ENCODE measurements at regions not wholly inside any gene's neighbourhood (a gene's known extent, or its start where the extent isn't known, plus 50 kb on each side); places are given as distances from the start of the nearest gene placed in this dataset.

- TF ChIP-seq TCF4 (CRISPR knock-in tag; IDR thresholded peaks at IDR 0.05; ENCODE audit: borderline replicate concordance) (no peak), ZC3H10 (CRISPR knock-in tag; IDR thresholded peaks at IDR 0.05) (no peak), CSRNP3 (CRISPR knock-in tag; IDR thresholded peaks at IDR 0.05) (no peak), ZFP3 (CRISPR knock-in tag; IDR thresholded peaks at IDR 0.05) (no peak), PATZ1 (CRISPR knock-in tag; IDR thresholded peaks at IDR 0.05; ENCODE audit: borderline replicate concordance) (no peak)
- ATAC-seq = no peak
These were observed 54.7 kb downstream of the PTPRS start for GRCh38 chr19:5285955-5286354.

DNA sequence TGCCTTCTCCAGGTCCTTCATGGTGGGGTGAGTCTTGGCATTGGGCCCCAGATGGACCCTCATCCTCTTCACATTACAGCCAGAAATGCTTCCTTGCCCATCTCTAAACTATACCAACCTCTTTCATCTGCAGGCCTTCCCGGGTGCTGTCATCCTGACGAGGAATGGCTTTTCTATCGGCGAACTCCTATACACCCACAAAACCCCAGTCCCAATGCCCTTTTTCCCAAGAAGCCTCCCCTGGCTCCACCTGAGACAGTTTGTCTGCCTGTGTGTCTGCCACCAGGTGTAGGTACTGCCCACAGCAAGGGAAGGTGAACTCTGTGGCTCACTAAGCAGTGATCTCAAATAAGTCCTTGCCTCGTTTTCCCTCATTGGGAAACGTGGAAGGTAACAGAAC, 55.3 kb downstream of the PTPRS start:
- no peak for ATAC-seq
- no peak for TF ChIP-seq GLIS3 (CRISPR knock-in tag; IDR thresholded peaks at IDR 0.05)
- TF ChIP-seq ZFP3 (CRISPR knock-in tag; IDR thresholded peaks at IDR 0.05) = peak; percentile 100
- no peak for TF ChIP-seq SNAI2 (CRISPR knock-in tag; IDR thresholded peaks at IDR 0.05)
- TF ChIP-seq CSDC2 (CRISPR knock-in tag; IDR thresholded peaks at IDR 0.05) = no peak
- no peak for TF ChIP-seq PATZ1 (CRISPR knock-in tag; IDR thresholded peaks at IDR 0.05; ENCODE audit: borderline replicate concordance)
- no peak for TF ChIP-seq ESRRG (CRISPR knock-in tag; IDR thresholded peaks at IDR 0.05)
- TF ChIP-seq ZNF8 (CRISPR knock-in tag; IDR thresholded peaks at IDR 0.05) = no peak
- TF ChIP-seq CSRNP3 (CRISPR knock-in tag; IDR thresholded peaks at IDR 0.05) = no peak

- ATAC-seq = no peak
- TF ChIP-seq ZC3H10 (CRISPR knock-in tag; IDR thresholded peaks at IDR 0.05) = no peak
- TF ChIP-seq CSRNP3 (CRISPR knock-in tag; IDR thresholded peaks at IDR 0.05) = no peak
- TF ChIP-seq GLIS3 (CRISPR knock-in tag; IDR thresholded peaks at IDR 0.05) = no peak
- TF ChIP-seq ARNTL (CRISPR knock-in tag; IDR thresholded peaks at IDR 0.05; ENCODE audit: borderline replicate concordance, low read depth) = no peak
- TF ChIP-seq PPARA (CRISPR knock-in tag; IDR thresholded peaks at IDR 0.05; ENCODE audit: borderline replicate concordance) = no peak
- TF ChIP-seq, protein P1, sequence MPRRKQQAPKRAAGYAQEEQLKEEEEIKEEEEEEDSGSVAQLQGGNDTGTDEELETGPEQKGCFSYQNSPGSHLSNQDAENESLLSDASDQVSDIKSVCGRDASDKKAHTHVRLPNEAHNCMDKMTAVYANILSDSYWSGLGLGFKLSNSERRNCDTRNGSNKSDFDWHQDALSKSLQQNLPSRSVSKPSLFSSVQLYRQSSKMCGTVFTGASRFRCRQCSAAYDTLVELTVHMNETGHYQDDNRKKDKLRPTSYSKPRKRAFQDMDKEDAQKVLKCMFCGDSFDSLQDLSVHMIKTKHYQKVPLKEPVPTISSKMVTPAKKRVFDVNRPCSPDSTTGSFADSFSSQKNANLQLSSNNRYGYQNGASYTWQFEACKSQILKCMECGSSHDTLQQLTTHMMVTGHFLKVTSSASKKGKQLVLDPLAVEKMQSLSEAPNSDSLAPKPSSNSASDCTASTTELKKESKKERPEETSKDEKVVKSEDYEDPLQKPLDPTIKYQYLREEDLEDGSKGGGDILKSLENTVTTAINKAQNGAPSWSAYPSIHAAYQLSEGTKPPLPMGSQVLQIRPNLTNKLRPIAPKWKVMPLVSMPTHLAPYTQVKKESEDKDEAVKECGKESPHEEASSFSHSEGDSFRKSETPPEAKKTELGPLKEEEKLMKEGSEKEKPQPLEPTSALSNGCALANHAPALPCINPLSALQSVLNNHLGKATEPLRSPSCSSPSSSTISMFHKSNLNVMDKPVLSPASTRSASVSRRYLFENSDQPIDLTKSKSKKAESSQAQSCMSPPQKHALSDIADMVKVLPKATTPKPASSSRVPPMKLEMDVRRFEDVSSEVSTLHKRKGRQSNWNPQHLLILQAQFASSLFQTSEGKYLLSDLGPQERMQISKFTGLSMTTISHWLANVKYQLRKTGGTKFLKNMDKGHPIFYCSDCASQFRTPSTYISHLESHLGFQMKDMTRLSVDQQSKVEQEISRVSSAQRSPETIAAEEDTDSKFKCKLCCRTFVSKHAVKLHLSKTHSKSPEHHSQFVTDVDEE (CRISPR knock-in tag; IDR thresholded peaks at IDR 0.05) = no peak
- no peak for TF ChIP-seq CSDC2 (CRISPR knock-in tag; IDR thresholded peaks at IDR 0.05)
- no peak for TF ChIP-seq ESRRG (CRISPR knock-in tag; IDR thresholded peaks at IDR 0.05)
- TF ChIP-seq TOX (CRISPR knock-in tag; IDR thresholded peaks at IDR 0.05; ENCODE audit: borderline replicate concordance) = no peak
- no peak for TF ChIP-seq TCF4 (CRISPR knock-in tag; IDR thresholded peaks at IDR 0.05; ENCODE audit: borderline replicate concordance)
- TF ChIP-seq ZFP30 (CRISPR knock-in tag; IDR thresholded peaks at IDR 0.05) = no peak
- TF ChIP-seq ZFP3 (CRISPR knock-in tag; IDR thresholded peaks at IDR 0.05) = no peak
These were observed 57.7 kb downstream of the PTPRS start for GRCh38 chr19:5282901-5283300.

DNA sequence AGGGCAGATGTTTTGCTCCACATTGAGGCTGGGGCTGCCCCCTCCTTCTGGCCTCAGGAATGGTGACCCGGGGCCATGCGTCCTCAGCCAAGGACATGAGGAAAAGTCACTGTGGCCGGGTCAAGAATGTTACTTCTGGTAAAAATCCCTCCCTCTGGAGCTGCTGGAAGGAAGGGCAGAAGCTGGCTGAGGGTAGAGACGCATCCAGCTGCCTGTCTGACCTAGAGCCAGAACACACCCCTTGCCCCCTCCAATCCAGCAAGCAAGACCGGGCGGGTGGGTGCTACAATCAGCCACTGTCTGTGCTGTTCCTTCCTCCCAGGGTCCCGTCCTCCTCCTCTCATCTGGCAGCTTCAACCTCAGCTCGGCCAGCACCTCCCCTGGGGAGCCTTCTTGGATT, 59.0 kb downstream of the PTPRS start:
- no peak for ATAC-seq
- TF ChIP-seq OSR1 (CRISPR knock-in tag; IDR thresholded peaks at IDR 0.05) (no peak), ARNTL (CRISPR knock-in tag; IDR thresholded peaks at IDR 0.05; ENCODE audit: borderline replicate concordance, low read depth) (no peak), ZNF8 (CRISPR knock-in tag; IDR thresholded peaks at IDR 0.05) (no peak), GLIS3 (CRISPR knock-in tag; IDR thresholded peaks at IDR 0.05) (no peak), TOX (CRISPR knock-in tag; IDR thresholded peaks at IDR 0.05; ENCODE audit: borderline replicate concordance) (no peak), SNAI2 (CRISPR knock-in tag; IDR thresholded peaks at IDR 0.05) (no peak), TCF4 (CRISPR knock-in tag; IDR thresholded peaks at IDR 0.05; ENCODE audit: borderline replicate concordance) (no peak), ZFP30 (CRISPR knock-in tag; IDR thresholded peaks at IDR 0.05) (no peak)
- TF ChIP-seq, protein P2, sequence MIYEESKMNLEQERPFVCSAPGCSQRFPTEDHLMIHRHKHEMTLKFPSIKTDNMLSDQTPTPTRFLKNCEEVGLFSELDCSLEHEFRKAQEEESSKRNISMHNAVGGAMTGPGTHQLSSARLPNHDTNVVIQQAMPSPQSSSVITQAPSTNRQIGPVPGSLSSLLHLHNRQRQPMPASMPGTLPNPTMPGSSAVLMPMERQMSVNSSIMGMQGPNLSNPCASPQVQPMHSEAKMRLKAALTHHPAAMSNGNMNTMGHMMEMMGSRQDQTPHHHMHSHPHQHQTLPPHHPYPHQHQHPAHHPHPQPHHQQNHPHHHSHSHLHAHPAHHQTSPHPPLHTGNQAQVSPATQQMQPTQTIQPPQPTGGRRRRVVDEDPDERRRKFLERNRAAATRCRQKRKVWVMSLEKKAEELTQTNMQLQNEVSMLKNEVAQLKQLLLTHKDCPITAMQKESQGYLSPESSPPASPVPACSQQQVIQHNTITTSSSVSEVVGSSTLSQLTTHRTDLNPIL (CRISPR knock-in tag; IDR thresholded peaks at IDR 0.05; ENCODE audit: low read depth) = no peak
- TF ChIP-seq, protein P1 (CRISPR knock-in tag; IDR thresholded peaks at IDR 0.05) = no peak
